Thyroid gland (tissue), 4 donors: ENCODE measurements at regions not wholly inside any gene's neighbourhood (a gene's known extent, or its start where the extent isn't known, plus 50 kb on each side); places are given as distances from the start of the nearest gene placed in this dataset.
"Not testable (repeated sequence)": the region's sequence is repeated elsewhere in the genome, so short reads cannot be mapped to it uniquely, and the experiment has no call there.

ENCODE experiments used
- DNase-seq, 2 donors: peaks; one replicate each; pipeline ENCODE4 v3.0.0-alpha.2; 2019
- H3K27ac ChIP-seq, 3 donors: fragments of 200-600 bp; sonication (generic); 1 replicate in 2 of 3; 2 replicates in 1 of 3; pipeline ENCODE4 v1.5.1; 2016 to 2019; ENCODE audit warnings: mild to moderate bottlenecking in 1 of 3, moderate library complexity in 1 of 3
- H3K27me3 ChIP-seq: fragments of 200-600 bp; sonication (generic); one replicate; pipeline ENCODE4 v1.5.1; 2019
- H3K36me3 ChIP-seq, 2 donors: fragments of 200-600 bp; sonication (generic); one replicate each; pipeline ENCODE4 v1.5.1; 2016 to 2019
- H3K4me1 ChIP-seq, 2 donors: fragments of 200-600 bp; sonication (generic); one replicate each; pipeline ENCODE4 v1.5.1; 2017 to 2019
- H3K4me3 ChIP-seq, 3 donors: fragments of 200-600 bp; sonication (generic); replicated peaks in 1 of 3; 1 replicate in 2 of 3; 2 replicates in 1 of 3; pipeline ENCODE4 v1.5.1; 2016; ENCODE audit warnings: mild to moderate bottlenecking in 1 of 3
- H3K9me3 ChIP-seq: fragments of 200-600 bp; sonication (generic); one replicate; pipeline ENCODE4 v1.5.1; 2017
- POLR2A ChIP-seq, 2 donors: fragments of 450-650 bp; IDR thresholded peaks; one replicate each; pipeline ENCODE4 v1.6.1; 2017; ENCODE audit warnings: antibody characterized with exemption in 2 of 2, mild to moderate bottlenecking in 2 of 2, moderate library complexity in 1 of 2
- WGBS, 2 donors: methylation state at CpG; one replicate each; pipeline ENCODE4 v1.1.5; 2017; 5-methylcytosine and 5-hydroxymethylcytosine counted together
- intact Hi-C: fragments of 100-400 bp; cut with DNase I; formaldehyde crosslinking; loops from one replicate; pipeline ENCODE4 v1.15.1; 2023
- TF ChIP-seq, protein P1 (sequence below), 6 experiments: fragments of 200-600 bp in 3 of 6; fragments of 450-650 bp in 3 of 6; sonication (generic) in 3 of 6; IDR thresholded peaks; one replicate each; pipeline ENCODE4 v1.5.1; 2016 to 2019; ENCODE audit warnings: antibody characterized with exemption in 6 of 6, mild to moderate bottlenecking in 2 of 6, inconsistent platforms in 1 of 6, moderate library complexity in 1 of 6

GRCh38 chr10:44004913-44005787 lies 356.5 kb upstream of the ZNF32 start:
- H3K4me1 ChIP-seq = peaks cover 4 to 6% of the 10 kb centered on the region in 2 donors
- DNase-seq = no peak
- intact Hi-C loops = no loop called here
- no peaks in the 10 kb centered on the region for H3K9me3 ChIP-seq
- no peaks in the 10 kb centered on the region for H3K36me3 ChIP-seq
- no peaks in the 10 kb centered on the region for H3K27me3 ChIP-seq
- H3K4me3 ChIP-seq = no peak overlapping the region
- no peak for TF ChIP-seq POLR2A (IDR thresholded peaks at IDR 0.05)
- TF ChIP-seq, protein P1, sequence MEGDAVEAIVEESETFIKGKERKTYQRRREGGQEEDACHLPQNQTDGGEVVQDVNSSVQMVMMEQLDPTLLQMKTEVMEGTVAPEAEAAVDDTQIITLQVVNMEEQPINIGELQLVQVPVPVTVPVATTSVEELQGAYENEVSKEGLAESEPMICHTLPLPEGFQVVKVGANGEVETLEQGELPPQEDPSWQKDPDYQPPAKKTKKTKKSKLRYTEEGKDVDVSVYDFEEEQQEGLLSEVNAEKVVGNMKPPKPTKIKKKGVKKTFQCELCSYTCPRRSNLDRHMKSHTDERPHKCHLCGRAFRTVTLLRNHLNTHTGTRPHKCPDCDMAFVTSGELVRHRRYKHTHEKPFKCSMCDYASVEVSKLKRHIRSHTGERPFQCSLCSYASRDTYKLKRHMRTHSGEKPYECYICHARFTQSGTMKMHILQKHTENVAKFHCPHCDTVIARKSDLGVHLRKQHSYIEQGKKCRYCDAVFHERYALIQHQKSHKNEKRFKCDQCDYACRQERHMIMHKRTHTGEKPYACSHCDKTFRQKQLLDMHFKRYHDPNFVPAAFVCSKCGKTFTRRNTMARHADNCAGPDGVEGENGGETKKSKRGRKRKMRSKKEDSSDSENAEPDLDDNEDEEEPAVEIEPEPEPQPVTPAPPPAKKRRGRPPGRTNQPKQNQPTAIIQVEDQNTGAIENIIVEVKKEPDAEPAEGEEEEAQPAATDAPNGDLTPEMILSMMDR (IDR thresholded peaks at IDR 0.05) = no peak
- 90 to 91% methylated on average over 43 of the region's 43 CpGs for WGBS, 2 donors
- H3K27ac ChIP-seq = no peak overlapping the region

GRCh38 chr10:43998021-43998809 lies 349.5 kb upstream of the ZNF32 start:
- WGBS, 2 donors = 75 to 89% methylated on average over 4 of the region's 4 CpGs
- no peak for DNase-seq
- H3K27me3 ChIP-seq = no peaks in the 10 kb centered on the region
- H3K4me3 ChIP-seq = no peak overlapping the region
- TF ChIP-seq, protein P1 (IDR thresholded peaks at IDR 0.05) = no peak
- TF ChIP-seq POLR2A (IDR thresholded peaks at IDR 0.05) = no peak
- no peaks in the 10 kb centered on the region for H3K4me1 ChIP-seq
- intact Hi-C loops = no loop called here
- no peaks in the 10 kb centered on the region for H3K9me3 ChIP-seq
- H3K27ac ChIP-seq = no peak overlapping the region
- no peaks in the 10 kb centered on the region for H3K36me3 ChIP-seq

DNA sequence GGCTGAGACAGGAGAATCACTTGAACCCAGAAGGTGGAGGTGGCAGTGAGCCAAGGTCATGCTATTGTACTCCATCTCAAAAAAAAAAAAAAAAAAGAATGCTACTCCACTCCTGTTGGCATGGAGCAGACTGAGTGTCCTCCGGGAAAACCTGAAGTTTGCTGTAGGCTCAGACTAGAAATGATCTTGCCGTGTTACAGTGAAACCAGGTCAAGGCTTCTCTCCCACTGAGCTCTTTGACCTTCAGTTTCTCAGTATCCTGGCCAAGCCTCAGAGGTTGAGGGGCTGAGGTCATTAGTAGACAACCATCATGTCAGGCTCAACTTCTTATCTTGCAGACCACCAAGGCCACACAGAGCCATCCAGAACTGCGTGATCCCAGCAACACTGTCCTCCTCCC lies 348.6 kb upstream of the ZNF32 start:
- Histone ChIP-seq H3K4me1 (no peaks in the 10 kb centered on the region), H3K4me3 (no peak overlapping the region), H3K36me3 (no peaks in the 10 kb centered on the region), H3K27ac (no peak overlapping the region), H3K9me3 (no peaks in the 10 kb centered on the region), H3K27me3 (no peaks in the 10 kb centered on the region)
- WGBS, 2 donors = 69 to 76% methylated on average over 3 of the region's 3 CpGs
- no peak for DNase-seq
- TF ChIP-seq, protein P1 (IDR thresholded peaks at IDR 0.05) = no peak
- intact Hi-C loops = no loop called here

DNA sequence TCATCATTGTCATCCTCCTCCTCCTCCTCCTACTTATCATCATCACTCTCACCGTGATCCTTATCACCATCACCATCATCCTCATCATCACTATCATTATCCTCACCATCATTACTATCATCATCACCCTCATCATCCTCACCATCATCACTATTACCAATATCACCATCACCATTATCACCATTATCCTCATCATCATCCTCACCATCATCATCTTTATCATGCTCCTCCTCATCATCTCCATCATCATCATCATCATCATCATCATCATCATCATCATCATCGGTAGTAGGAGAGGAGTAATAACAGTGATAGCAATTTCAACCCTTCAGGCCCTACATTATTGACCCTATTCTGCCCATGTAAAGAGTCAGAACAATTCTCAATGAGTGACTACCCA lies 345.9 kb upstream of the ZNF32 start:
- Histone ChIP-seq H3K27me3 (no peaks in the 10 kb centered on the region), H3K36me3 (no peaks in the 10 kb centered on the region), H3K4me1 (no peaks in the 10 kb centered on the region), H3K9me3 (no peaks in the 10 kb centered on the region), H3K27ac (no peak overlapping the region), H3K4me3 (no peak overlapping the region)
- intact Hi-C loops = no loop called here
- DNase-seq = no peak
- WGBS, 2 donors = 94 to 96% methylated on average over 2 of the region's 2 CpGs
- no peak for TF ChIP-seq POLR2A (IDR thresholded peaks at IDR 0.05)
- TF ChIP-seq, protein P1 (IDR thresholded peaks at IDR 0.05) = no peak

GRCh38 chr10:43992816-43993215 lies 344.1 kb upstream of the ZNF32 start:
- H3K27me3 ChIP-seq, H3K4me1 ChIP-seq, H3K4me3 ChIP-seq, intact Hi-C loops, H3K9me3 ChIP-seq, H3K36me3 ChIP-seq, H3K27ac ChIP-seq, DNase-seq: not testable (repeated sequence)
- WGBS, 2 donors = 86 to 94% methylated on average over 17 to 19 of the region's 19 CpGs
